LNCaP clone FGC (cell line): ENCODE measurements at regions not wholly inside any gene's neighbourhood (a gene's known extent, or its start where the extent isn't known, plus 50 kb on each side); places are given as distances from the start of the nearest gene placed in this dataset.

Source experiments
- DNase-seq: peaks from one replicate; pipeline ENCODE4 v3.0.0-alpha.2; 2011; ENCODE audit warnings: low read depth
- H3K4me3 ChIP-seq: 2 replicates; pipeline ENCODE4 v1.5.1; 2011; ENCODE audit warnings: mild to moderate bottlenecking, low read depth, low read length, control low read depth
- CTCF ChIP-seq: IDR thresholded peaks from 2 replicates; pipeline ENCODE4 v1.5.1; 2012; ENCODE audit warnings: mild to moderate bottlenecking; ENCODE audit not compliant: control insufficient read depth, insufficient read depth; ENCODE audit errors: extremely low read depth

GRCh38 chr1:189158155-189158554 is 1319.5 kb downstream of the BRINP3 start:
- no peak for DNase-seq
- no peak overlapping the region for H3K4me3 ChIP-seq
- TF ChIP-seq CTCF = no peak

GRCh38 chr1:189175889-189176288 is 1301.8 kb downstream of the BRINP3 start:
- H3K4me3 ChIP-seq = no peak overlapping the region
- no peak for DNase-seq
- no peak for TF ChIP-seq CTCF

- no peak overlapping the region for H3K4me3 ChIP-seq
- DNase-seq = no peak
- no peak for TF ChIP-seq CTCF
These were observed 1297.6 kb downstream of the BRINP3 start for GRCh38 chr1:189180057-189180456.

GRCh38 chr1:189185097-189185496 is 1292.6 kb downstream of the BRINP3 start:
- TF ChIP-seq CTCF = no peak
- DNase-seq = no peak

GRCh38 chr1:189192741-189193520 is 1284.7 kb downstream of the BRINP3 start:
- DNase-seq = no peak
- no peak overlapping the region for H3K4me3 ChIP-seq
- no peak for TF ChIP-seq CTCF

More at GRCh38 chr1:189185097-189185496, 1292.6 kb downstream of the BRINP3 start:
- no peak overlapping the region for H3K4me3 ChIP-seq

- no peak overlapping the region for H3K4me3 ChIP-seq
- TF ChIP-seq CTCF = no peak
- no peak for DNase-seq
These were observed 1271.8 kb downstream of the BRINP3 start for GRCh38 chr1:189205863-189206262.

- no peak for TF ChIP-seq CTCF
- H3K4me3 ChIP-seq = no peak overlapping the region
- DNase-seq = no peak
These were observed 1271.0 kb downstream of the BRINP3 start for GRCh38 chr1:189206617-189207016.
